ACC112 (cell line): ENCODE measurements at regions not wholly inside any gene's neighbourhood (a gene's known extent, or its start where the extent isn't known, plus 50 kb on each side); places are given as distances from the start of the nearest gene placed in this dataset.

Source experiments
- H2AFZ ChIP-seq: fragments of 200-600 bp; sonication (generic); one replicate; pipeline ENCODE4 v1.6.0; 2017; ENCODE audit warnings: antibody characterized with exemption, low read length; ENCODE audit not compliant: unreplicated experiment
- H3K27ac ChIP-seq: fragments of 200-600 bp; sonication (generic); 2 replicates; pipeline ENCODE4 v1.5.1; 2014; ENCODE audit warnings: low read depth, mild to moderate bottlenecking, antibody characterized with exemption, low read length, moderate library complexity
- H3K27me3 ChIP-seq: fragments of 200-600 bp; sonication (generic); 2 replicates; pipeline ENCODE4 v1.6.1; 2014; ENCODE audit warnings: mild to moderate bottlenecking, antibody characterized with exemption, low read length, moderate library complexity, mixed read lengths; ENCODE audit not compliant: insufficient read depth
- H3K36me3 ChIP-seq: fragments of 200-600 bp; sonication (generic); 2 replicates; pipeline ENCODE4 v1.6.1; 2016; ENCODE audit warnings: mild to moderate bottlenecking, antibody characterized with exemption, low read length, moderate library complexity, mixed read lengths; ENCODE audit not compliant: insufficient read depth
- H3K4me1 ChIP-seq: fragments of 200-600 bp; sonication (generic); one replicate; pipeline ENCODE4 v1.6.1; 2016; ENCODE audit warnings: low read length, mixed read lengths; ENCODE audit not compliant: insufficient read depth, unreplicated experiment, control insufficient read depth
- H3K4me3 ChIP-seq: fragments of 200-600 bp; sonication (generic); 2 replicates; pipeline ENCODE4 v1.5.1; 2014; ENCODE audit warnings: mild to moderate bottlenecking, low read depth, low read length
- H3K79me2 ChIP-seq: fragments of 200-600 bp; sonication (generic); one replicate; pipeline ENCODE4 v1.6.0; 2016; ENCODE audit warnings: low read length; ENCODE audit not compliant: control insufficient read depth, unreplicated experiment, insufficient read depth

DNA sequence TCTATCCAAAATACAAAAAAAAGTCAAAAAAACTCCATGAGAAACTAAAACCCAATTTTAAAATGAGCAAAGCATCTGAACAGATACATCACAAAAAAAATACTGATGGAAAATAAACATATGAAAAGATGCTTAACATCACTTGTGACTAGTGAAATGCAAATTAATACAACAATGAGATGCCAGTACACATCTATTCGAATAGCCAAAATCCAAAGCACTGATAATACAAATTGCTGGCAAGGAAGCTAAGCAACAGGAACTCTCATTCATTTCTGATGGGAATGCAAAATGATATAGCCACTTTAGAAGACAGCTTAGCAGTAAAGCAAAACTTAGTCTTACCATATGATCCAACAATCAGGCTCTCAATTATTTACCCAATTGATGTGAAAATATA is 190.2 kb upstream of the FN1 start:
- Histone ChIP-seq H3K27ac (no peak overlapping the region), H3K4me1 (peaks cover 23% of the 10 kb centered on the region), H3K27me3 (no peaks in the 10 kb centered on the region), H3K4me3 (no peak overlapping the region), H3K79me2 (no peaks in the 10 kb centered on the region), H2AFZ (no peak overlapping the region), H3K36me3 (no peaks in the 10 kb centered on the region)

DNA sequence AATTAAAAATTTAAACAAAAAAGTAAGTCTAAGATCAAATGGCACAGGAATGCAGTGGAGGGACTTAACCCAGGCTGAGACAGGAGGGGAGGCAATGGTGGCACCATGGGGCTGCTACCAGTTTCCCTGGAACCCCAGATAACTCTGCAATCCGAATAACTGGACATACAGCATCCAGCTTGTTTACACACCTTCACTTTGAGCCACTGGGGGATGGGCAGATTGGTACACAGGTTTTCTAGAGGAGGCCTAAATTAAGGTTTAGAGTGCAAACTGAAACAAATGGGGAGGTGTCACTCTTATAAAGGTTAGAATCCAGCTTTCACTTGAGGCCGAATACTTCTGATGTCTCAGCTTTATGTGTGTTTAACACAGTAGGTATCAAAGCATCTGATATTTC is 189.3 kb upstream of the FN1 start:
- Histone ChIP-seq H3K4me1 (peaks cover 23% of the 10 kb centered on the region), H3K27ac (no peak overlapping the region), H3K79me2 (no peaks in the 10 kb centered on the region), H2AFZ (no peak overlapping the region), H3K36me3 (no peaks in the 10 kb centered on the region), H3K27me3 (no peaks in the 10 kb centered on the region), H3K4me3 (no peak overlapping the region)

- Histone ChIP-seq H3K36me3 (no peaks in the 10 kb centered on the region), H3K4me3 (no peak overlapping the region), H3K4me1 (peaks cover 30% of the 10 kb centered on the region), H3K79me2 (no peaks in the 10 kb centered on the region), H3K27me3 (no peaks in the 10 kb centered on the region), H3K27ac (peak overlapping the region; percentile 73), H2AFZ (peak overlapping the region; percentile 79)
Measured at GRCh38 chr2:215624423-215624829, 188.6 kb upstream of the FN1 start.

DNA sequence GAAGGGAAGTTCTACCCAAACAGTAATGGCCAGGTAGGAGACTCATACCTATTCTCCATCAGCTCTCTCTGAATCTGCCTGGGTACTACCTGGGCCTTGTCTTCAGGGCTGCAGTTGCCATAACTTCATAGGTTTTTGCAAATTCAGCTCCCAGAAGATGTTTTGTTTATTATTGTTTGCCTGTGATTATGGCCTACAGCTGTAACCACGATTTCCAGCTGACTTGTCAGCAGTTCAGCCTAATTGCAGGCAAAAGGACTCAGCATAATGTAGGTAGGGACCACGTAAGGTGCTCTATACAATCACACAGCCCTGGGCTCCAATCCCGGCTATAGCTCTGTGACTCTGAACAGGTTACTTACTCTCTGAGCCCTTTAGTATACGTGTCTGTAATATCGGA is 187.0 kb upstream of the FN1 start:
- Histone ChIP-seq H3K27ac (no peak overlapping the region), H3K27me3 (no peaks in the 10 kb centered on the region), H3K4me1 (peaks cover 43% of the 10 kb centered on the region), H3K79me2 (no peaks in the 10 kb centered on the region), H3K36me3 (no peaks in the 10 kb centered on the region), H2AFZ (no peak overlapping the region), H3K4me3 (no peak overlapping the region)

DNA sequence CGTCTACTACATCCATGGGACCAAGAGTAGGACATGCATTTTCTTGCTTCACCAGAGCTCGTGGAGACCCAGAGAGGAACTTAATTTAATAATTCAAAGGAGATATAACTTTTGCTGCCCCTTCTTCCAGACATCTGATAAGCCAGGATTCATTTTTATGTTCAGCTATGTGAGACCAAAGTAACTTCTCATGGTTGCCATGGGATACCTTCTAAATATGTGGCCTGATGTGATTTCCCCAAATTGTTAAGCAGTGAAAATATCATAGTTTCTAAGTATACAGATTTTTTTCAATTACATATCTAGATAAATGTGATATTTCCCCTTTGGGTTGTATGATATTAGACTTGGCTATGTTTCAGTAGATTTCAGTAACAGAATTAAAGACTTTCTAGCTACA is 185.5 kb upstream of the FN1 start:
- H2AFZ ChIP-seq, result no peak overlapping the region
- no peaks in the 10 kb centered on the region for H3K27me3 ChIP-seq
- H3K79me2 ChIP-seq, result no peaks in the 10 kb centered on the region
- H3K36me3 ChIP-seq, result no peaks in the 10 kb centered on the region
- H3K27ac ChIP-seq, result no peak overlapping the region
- H3K4me1 ChIP-seq, result peaks cover 38% of the 10 kb centered on the region
- H3K4me3 ChIP-seq, result no peak overlapping the region

- Histone ChIP-seq H3K4me3 (no peak overlapping the region), H3K27me3 (no peaks in the 10 kb centered on the region), H3K27ac (no peak overlapping the region), H3K79me2 (no peaks in the 10 kb centered on the region), H3K36me3 (no peaks in the 10 kb centered on the region), H2AFZ (no peak overlapping the region), H3K4me1 (peaks cover 37% of the 10 kb centered on the region)
Measured at GRCh38 chr2:215620528-215620927, 184.7 kb upstream of the FN1 start.

GRCh38 chr2:215619989-215620388 is 184.1 kb upstream of the FN1 start:
- Histone ChIP-seq H2AFZ (no peak overlapping the region), H3K27ac (no peak overlapping the region), H3K4me1 (peaks cover 32% of the 10 kb centered on the region)

DNA sequence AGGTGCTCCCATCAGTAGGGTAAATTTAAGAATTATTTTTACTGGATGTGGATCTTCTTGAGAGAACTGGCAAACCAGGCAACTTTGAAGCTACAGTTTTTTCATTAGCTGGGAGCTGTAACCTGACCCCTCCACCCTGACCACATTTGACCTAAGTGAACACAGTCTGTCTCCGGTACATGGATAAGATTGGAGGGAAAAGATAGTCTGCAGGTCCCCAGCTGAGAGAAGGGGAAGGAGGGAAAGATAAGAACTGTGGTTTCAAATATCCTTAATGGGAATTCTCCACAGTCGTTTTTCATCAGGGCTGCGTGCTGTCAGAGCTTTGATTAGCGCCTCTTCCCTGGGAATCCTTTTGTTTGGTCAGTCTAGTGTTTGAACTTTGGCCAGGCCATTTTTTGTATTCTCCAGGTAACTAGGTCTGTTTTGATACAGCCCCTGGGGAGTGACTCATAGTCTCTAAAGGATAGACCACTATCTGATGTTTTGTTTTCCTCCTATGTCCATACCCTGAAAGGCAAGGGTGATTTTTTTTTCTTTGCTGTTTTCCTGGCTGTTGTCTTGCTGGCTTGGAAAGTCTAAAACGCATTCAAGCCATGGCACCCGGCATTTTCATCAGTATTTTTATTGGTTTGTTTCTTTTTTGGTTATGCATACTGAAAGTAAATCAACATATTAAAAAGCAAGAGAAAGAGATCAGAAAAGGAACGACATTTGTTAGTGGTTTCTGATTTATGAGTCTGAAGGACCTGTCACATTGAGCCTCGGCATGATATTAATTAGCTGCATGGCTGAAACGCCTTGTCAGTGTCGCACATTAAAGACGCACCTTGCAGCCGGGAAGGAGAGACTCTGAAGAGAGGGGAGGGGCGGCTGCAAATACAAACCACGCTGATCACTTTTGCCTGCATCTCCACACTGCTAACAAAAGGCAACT is 183.4 kb upstream of the FN1 start:
- no peaks in the 10 kb centered on the region for H3K36me3 ChIP-seq
- peak overlapping the region; percentile 11 for H2AFZ ChIP-seq
- peak overlapping the region; percentile 53 for H3K27ac ChIP-seq
- peak overlapping the region; percentile 36; the same call in 1 of the 2 replicates for H3K4me3 ChIP-seq
- H3K27me3 ChIP-seq, result no peaks in the 10 kb centered on the region
- no peaks in the 10 kb centered on the region for H3K79me2 ChIP-seq
- H3K4me1 ChIP-seq, result peaks cover 25% of the 10 kb centered on the region

More at GRCh38 chr2:215619989-215620388, 184.1 kb upstream of the FN1 start:
- Histone ChIP-seq H3K36me3 (no peaks in the 10 kb centered on the region), H3K4me3 (no peak overlapping the region), H3K79me2 (no peaks in the 10 kb centered on the region), H3K27me3 (no peaks in the 10 kb centered on the region)

- Histone ChIP-seq H2AFZ (no peak overlapping the region), H3K36me3 (no peaks in the 10 kb centered on the region), H3K27ac (no peak overlapping the region; the same call in 1 of the 2 replicates), H3K4me3 (no peak overlapping the region), H3K79me2 (no peaks in the 10 kb centered on the region), H3K4me1 (peaks cover 20% of the 10 kb centered on the region), H3K27me3 (no peaks in the 10 kb centered on the region)
Measured at GRCh38 chr2:215618145-215618544, 182.3 kb upstream of the FN1 start.

GRCh38 chr2:215617060-215617824 is 181.4 kb upstream of the FN1 start:
- peaks cover 27% of the 10 kb centered on the region for H3K4me1 ChIP-seq
- no peak overlapping the region for H3K27ac ChIP-seq
- no peak overlapping the region for H2AFZ ChIP-seq

More at GRCh38 chr2:215617060-215617824, 181.4 kb upstream of the FN1 start:
- Histone ChIP-seq H3K79me2 (no peaks in the 10 kb centered on the region), H3K27me3 (no peaks in the 10 kb centered on the region), H3K36me3 (no peaks in the 10 kb centered on the region), H3K4me3 (no peak overlapping the region)
